NCI-H524 (cell line): ENCODE measurements at regions not wholly inside any gene's neighbourhood (a gene's known extent, or its start where the extent isn't known, plus 50 kb on each side); places are given as distances from the start of the nearest gene placed in this dataset.
"Not testable (repeated sequence)": the region's sequence is repeated elsewhere in the genome, so short reads cannot be mapped to it uniquely, and the experiment has no call there.

Source experiments
- DNase-seq, 2 experiments: peaks; one replicate each; lab custom pipeline; 2025; lab: John Stamatoyannopoulos, UW

DNA sequence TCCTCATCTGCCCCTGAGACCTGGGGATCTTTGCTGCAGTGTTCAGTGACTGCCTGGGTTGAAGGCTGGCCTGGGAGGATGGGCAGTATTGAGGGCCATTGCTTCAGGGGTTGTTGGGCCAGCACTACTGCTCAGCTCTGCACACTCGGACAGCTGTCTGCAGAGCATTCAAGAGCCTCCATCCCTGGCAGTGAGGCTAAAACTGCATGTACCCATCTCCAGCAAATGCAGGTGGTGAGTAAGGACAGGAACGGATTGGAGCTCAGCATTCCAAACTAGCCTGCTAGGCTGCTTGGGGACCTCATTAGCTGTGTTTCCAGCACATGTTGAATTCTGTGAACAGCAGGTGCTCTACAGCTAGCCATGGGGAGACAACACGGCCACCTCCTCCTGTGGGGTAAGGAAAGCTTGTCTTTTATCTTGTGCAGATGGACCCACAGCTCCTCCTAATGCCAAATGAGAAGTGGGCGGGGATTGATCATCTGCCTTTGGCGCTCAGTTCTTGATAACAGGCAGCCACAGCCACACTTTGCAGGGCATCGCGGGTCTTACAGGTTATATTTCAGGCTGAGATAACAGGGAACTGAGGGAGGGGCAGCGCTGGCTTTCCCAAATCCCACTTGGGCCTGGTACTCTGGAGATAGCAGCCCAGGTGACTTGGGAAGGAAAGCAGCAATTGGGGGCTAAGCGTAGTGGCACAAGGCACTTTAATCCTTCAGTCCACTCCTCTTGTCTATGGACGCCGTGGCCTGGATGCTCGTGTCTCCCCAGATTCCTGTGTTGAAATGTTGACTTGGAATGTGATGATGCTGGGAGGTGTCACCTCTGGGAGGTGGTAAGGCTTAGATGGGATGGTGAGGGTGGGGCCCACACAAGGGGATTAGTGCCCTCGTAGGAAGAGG, 254.5 kb upstream of the B3GAT1 start:
- peak; percentile 34 to 79 for DNase-seq

GRCh38 chr11:134665571-134666270, 253.7 kb upstream of the B3GAT1 start:
- no peak for DNase-seq

GRCh38 chr11:134665188-134665535, 253.1 kb upstream of the B3GAT1 start:
- DNase-seq = no peak

DNA sequence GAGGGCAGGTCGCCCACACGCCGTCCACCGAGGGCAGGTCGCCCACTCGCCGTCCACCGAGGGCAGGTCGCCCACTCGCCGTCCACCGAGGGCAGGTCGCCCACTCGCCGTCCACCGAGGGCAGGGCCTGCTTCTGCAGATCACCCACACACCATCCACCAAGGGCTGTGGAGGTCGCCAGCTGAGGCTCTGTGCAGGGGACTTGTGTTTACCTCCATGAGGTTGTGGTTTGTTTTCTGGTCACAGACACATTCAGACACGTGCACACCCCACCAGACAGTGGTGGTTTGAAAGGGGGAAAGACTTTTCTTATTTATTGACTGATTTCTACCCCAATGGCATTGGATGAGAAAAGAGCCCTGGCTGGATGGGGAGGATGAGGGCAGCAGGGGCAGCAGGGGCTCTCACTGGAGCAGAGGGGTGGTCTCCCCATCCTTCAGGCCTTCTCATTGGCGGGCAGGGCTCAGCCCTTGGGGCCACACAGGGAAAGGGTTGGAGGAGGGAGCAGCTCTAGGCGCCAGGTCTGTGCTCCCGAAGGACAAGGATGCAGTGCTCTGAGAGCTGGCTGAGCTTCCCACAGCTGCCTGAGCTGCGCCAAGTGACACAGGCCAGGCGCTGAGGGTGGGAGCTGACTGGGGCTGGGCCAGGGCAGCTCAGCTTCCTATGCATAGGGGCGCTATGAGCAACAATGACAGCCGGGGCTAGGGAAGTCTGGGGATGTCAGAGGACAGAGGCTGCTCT, 252.6 kb upstream of the B3GAT1 start:
- DNase-seq = no peak

DNA sequence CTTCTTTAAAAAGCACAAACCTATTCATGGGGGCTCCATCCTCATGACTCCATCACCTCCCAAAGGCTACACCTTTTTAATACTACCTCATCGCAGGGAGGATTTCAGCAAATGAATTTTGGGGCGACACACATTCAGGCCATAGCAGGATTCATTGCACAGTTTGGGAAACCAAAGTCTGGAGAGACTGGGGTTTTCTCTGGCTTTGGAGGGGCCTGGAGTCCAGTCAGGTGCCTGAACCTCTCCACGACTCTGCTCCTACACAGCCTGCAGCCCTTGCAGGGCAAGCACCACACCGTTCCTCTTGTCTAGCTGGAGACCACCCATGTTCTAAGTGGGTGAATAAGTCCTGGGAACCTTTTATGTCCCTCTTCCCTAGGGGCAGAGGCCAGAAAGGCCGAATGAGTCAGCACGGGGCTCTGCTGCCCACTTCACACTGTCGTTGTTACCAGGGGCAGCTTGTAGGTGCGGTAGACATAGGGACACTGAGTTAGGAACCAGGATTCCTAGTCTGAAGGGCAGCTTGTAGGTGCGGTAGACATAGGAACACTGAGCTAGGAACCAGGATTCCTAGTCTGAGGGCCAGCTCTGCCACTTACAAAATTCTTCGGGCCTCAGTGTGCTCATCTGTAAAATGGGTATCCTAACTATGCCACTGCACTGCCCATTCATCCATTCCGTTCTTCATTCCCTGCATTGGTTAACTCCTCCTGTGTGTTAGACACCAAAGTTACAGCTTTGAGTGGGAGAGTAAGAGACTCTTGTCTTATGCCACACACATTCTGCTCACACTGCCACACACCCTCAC, 251.7 kb upstream of the B3GAT1 start:
- DNase-seq = no peak

GRCh38 chr11:134662629-134663360, 250.8 kb upstream of the B3GAT1 start:
- DNase-seq = no peak

DNA sequence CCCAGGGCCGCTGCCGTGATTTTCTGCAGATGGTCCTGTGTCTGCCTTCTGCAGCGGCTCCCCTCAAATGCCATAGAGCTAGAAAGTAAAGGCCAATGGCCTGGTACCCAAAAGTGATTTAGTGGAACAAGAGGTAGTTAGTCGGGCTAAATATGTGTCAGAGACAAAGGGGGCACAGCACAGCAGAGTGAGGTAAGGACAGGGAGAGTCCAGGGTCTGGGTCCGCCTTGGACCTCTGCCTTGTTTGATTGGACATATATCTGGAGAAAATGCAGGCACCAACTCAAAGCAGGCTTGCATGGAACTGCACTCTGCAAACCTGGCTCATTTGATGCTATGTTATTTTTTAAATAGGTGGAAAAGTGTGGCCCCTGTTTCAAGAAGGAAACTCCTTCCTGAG, 249.6 kb upstream of the B3GAT1 start:
- no peak for DNase-seq

- DNase-seq = no peak
These were observed 248.4 kb upstream of the B3GAT1 start for GRCh38 chr11:134660416-134660815.

DNA sequence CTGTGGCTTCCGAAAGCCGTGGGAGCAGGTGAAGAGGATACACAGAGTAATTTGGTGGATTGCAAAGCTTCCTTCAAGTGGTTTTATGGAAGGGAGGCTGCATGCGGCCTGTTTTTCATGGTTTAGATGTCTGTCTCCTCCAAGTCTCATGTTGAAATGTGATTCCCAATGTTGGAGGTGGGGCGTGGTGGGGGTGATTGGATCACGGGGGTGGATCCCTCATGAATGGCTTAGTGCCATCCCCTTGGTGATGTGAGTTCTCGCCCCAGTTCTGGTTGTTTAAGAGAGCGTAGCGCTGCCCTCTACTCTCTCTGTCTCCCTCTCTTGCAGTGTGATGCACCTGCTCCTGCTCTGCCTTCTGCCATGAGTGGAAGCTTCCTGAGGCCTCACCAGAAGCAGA, 247.8 kb upstream of the B3GAT1 start:
- peak in 1 of 2 experiments; percentile 30 for DNase-seq

DNA sequence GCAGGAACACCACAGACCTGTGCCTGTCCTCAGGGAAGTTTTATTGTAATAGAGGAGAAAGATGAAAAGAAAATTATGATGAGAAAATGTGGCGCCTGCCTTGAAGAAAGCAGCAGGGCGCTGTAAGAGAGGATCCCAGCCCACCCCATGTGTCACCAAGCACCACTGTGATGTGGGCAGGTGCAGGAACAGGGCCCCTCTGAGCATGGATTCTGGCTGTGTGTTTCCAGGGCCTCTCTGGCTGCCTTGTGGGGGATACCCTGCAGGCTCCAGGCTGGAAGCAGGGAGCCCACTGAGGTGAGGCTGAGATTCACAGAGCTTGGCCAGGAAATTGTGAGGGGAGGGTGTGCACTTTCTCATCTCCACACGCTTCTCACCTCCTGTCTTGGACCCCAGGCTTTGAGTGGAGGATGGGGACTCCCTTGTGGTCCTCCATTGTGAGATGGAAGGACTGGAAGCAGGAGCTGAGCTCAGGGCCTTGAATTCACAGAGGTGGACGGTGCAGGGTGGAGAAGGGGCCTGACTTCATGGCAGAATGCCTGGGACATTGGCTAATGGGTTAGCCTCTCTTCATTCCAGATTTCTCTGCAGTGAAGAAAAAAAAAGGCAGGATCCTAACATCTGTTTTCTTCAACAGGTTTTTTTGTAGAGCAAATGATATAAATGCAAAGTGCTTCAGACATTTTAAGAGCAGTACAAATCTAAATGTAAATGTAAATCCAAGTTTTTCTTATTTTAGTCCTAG, 246.6 kb upstream of the B3GAT1 start:
- no peak for DNase-seq

DNA sequence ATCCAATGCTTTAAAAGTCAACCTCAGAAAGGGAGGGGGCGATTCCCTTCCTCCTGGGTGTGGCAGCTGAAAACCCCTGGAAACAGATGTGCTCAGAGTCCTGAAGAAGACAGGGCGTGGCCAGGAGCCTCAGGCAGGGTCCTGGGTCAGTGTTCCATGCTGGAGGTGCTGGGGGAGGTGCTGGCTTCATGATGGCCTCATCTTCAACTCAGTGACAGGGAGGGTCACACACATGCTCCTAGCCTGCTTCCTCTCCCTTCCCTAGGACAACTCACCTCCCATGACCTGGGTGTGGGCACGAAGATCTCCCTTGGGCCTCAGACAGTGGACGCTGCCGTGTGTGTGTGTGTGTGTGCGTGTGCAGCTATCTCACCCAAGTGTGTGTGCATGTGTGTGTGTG, 245.6 kb upstream of the B3GAT1 start:
- DNase-seq = no peak

GRCh38 chr11:134656861-134657540, 245.0 kb upstream of the B3GAT1 start:
- no peak for DNase-seq

DNA sequence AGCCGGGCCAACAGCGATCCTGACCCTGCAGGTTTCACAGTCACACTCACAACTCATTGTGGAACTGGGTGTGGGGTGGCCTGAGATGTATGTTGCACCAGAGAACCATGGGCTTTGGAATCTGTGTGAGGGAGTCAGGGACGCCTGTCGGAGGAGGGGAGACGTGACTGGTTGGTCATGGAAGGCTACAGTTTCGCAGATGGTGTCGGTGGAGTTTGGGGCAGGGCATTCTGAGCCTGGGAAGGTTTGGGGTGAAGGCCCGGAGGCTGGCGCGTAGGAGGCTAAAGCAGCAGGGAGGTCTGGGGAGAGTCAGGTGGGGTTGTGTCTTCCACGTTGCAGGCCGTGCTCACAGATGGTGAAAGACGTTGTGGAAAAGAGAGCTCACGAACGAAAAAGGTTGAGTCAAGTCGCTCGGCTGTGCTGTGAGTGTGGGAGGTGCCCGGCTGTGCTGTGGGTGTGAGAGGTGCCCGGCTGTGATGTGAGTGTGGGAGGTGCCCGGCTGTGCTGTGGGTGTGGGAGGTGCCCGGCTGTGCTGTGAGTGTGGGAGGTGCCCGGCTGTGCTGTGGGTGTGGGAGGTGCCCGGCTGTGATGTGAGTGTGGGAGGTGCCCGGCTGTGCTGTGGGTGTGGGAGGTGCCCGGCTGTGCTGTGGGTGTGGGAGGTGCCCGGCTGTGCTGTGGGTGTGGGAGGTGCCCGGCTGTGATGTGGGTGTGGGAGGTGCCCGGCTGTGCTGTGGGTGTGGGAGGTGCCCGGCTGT, 244.2 kb upstream of the B3GAT1 start:
- not testable (repeated sequence) for DNase-seq

DNA sequence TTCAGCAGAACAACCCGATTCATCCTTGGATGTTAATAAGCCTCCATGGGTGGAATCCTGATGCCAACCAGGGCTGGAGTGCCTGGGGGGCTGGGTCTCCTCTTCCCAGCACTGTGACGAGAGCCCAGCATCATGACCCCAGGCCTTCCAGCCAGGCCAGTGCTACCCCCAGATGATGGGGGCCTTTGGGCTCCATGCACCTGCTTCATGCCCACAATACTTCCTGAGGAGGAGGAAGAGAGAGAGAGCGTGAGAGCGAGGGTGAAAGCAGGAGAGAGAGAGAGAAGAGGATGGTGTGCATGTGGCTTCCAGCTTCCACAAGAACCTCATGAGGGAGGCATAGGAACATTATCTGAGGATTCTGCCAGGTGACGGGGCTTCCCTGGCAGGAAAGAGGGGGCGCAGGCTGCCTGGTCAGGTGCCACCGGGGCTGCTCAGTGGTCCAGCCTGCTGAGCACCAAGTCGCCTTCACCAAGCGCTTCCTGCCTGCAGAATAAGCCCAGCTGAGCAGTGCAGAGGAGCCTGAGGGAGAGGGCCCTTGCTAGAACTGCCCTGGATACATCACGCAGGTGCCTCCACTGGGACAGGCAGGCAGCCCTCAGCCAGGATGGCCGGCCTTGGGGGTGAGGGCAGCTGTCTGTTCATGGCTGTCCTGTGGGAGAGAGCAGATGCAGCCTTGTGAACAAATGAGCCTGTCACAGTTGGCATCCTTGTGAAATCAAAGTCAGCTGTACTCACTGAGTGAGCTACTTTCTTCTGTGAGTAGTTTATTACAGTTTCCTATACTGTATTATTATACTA, 243.3 kb upstream of the B3GAT1 start:
- DNase-seq = peak in 1 of 2 experiments; percentile 6

DNA sequence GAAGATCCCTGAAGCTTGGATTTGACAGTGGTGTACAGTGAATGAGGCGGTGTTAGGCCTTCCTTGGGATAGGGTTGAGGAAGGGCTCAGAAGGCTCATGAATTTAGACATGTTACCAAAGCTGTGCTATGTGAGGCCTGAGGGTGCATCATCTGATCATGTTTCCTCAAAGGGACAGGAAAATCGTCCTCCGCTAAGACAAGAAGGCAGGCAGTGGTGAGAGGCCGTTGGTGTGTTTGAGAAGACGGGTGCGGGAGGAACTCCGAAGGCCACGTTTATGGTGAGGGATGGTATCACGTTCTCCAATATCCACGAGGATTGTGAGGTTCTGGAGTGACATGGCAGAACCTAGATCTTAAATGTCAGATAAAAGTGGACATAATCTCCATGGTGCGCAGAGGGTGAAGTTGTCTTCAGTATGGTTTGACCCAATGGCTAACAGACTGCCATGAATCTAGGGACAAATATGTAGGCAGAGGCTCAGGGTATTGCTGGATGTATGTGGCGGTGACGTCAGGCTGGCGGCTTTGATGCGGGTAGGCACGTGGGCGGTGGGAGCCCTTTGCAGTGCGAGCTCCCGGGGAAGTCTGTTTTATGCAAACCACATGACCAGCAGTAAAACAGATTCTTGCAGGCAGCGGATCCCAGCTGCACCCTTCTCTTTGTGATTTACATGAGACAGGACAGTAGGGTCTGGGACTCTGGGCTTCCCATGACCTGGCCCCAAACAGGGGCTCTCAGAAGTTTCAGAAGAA, 242.3 kb upstream of the B3GAT1 start:
- no peak for DNase-seq

DNA sequence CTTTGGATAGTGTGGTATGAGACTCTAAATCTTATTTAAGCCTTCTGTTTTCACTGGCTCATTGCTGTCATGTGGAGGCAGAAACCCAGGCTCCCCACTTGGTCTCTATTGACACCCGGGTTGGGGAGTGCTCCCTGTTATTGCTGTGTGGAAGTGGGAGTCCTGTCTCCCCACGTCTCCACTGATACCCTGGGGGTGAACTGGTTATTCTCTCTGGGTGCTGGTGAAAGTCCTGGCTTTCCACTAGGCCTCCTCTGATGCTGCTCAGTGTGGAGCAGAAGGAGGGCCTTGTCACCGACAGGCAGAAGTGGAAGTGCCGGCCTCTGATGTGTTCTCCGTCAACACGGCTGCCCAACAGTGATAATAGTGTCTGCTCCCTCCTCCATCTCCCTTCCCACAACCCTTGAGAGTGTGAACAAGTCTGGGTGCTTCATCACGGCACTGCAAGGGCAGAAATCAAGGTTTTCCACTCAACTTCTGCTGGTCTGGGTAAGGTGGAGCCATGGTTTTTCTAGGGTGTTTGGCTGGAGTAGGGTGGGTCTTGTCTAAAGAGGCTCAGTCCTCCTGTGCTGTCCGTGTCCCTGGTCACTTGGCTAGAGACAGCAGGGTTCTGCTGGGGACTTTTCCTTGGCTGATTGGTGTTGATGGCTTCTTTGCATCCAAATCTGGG, 240.7 kb upstream of the B3GAT1 start:
- no peak for DNase-seq
